NCI-H345 treated with DMSO at 0.1 percent for 48 hours (cell line): ENCODE measurements at regions not wholly inside any gene's neighbourhood (a gene's known extent, or its start where the extent isn't known, plus 50 kb on each side); places are given as distances from the start of the nearest gene placed in this dataset.

Experiments
- DNase-seq: peaks from one replicate; lab custom pipeline; 2025; ENCODE audit not compliant: unreplicated experiment; lab: John Stamatoyannopoulos, UW

- DNase-seq = no peak
These were observed 101.0 kb upstream of the NFE2L3 start for GRCh38 chr7:26051021-26051420.

GRCh38 chr7:26052706-26053105 lies 99.3 kb upstream of the NFE2L3 start:
- no peak for DNase-seq

GRCh38 chr7:26054386-26054785 lies 97.6 kb upstream of the NFE2L3 start:
- DNase-seq = peak; percentile 58

- no peak for DNase-seq
These were observed 96.8 kb upstream of the NFE2L3 start for GRCh38 chr7:26055241-26055640.

- DNase-seq = peak; percentile 93
These were observed 91.0 kb upstream of the NFE2L3 start for GRCh38 chr7:26060733-26061677.

GRCh38 chr7:26061678-26062603 lies 90.1 kb upstream of the NFE2L3 start:
- DNase-seq = peak; percentile 75

GRCh38 chr7:26065652-26066051 lies 86.3 kb upstream of the NFE2L3 start:
- no peak for DNase-seq

- DNase-seq = no peak
These were observed 85.3 kb upstream of the NFE2L3 start for GRCh38 chr7:26066736-26067135.

- DNase-seq = no peak
These were observed 81.7 kb upstream of the NFE2L3 start for GRCh38 chr7:26070290-26070689.

GRCh38 chr7:26071622-26072456 lies 80.2 kb upstream of the NFE2L3 start:
- no peak for DNase-seq

GRCh38 chr7:26073041-26073440 lies 79.0 kb upstream of the NFE2L3 start:
- no peak for DNase-seq

GRCh38 chr7:26074919-26075318 lies 77.1 kb upstream of the NFE2L3 start:
- DNase-seq = no peak

- DNase-seq = no peak
These were observed 75.3 kb upstream of the NFE2L3 start for GRCh38 chr7:26076691-26077090.

GRCh38 chr7:26078437-26079336 lies 73.3 kb upstream of the NFE2L3 start:
- peak; percentile 79 for DNase-seq

GRCh38 chr7:26081638-26082037 lies 70.4 kb upstream of the NFE2L3 start:
- DNase-seq = no peak

- no peak for DNase-seq
These were observed 68.9 kb upstream of the NFE2L3 start for GRCh38 chr7:26083113-26083512.

GRCh38 chr7:26084418-26084817 lies 67.6 kb upstream of the NFE2L3 start:
- DNase-seq = no peak

- no peak for DNase-seq
These were observed 66.2 kb upstream of the NFE2L3 start for GRCh38 chr7:26085771-26086170.

- DNase-seq = no peak
These were observed 64.5 kb upstream of the NFE2L3 start for GRCh38 chr7:26087321-26088091.
